Spleen (tissue), 7 donors: ENCODE measurements at regions not wholly inside any gene's neighbourhood (a gene's known extent, or its start where the extent isn't known, plus 50 kb on each side); places are given as distances from the start of the nearest gene placed in this dataset.

Experiments
- CTCF ChIP-seq, 11 experiments: fragments of 200-600 bp in 7 of 11; fragments of 450-650 bp in 4 of 11; sonication (generic) in 4 of 11; IDR thresholded peaks in 8 of 11; conservative IDR thresholded peaks in 3 of 11; 1 replicate in 7 of 11; 2 replicates in 4 of 11; pipeline versions ENCODE4 v1.4.0 to v1.8.0; 2016 to 2021; ENCODE audit warnings: antibody characterized with exemption in 11 of 11, inconsistent platforms in 4 of 11, mild to moderate bottlenecking in 1 of 11
- POLR2A ChIP-seq, 3 donors: fragments of 450-650 bp; IDR thresholded peaks; one replicate each; pipeline ENCODE4 v1.5.1; 2017; ENCODE audit warnings: antibody characterized with exemption in 3 of 3, mild to moderate bottlenecking in 1 of 3
- POLR2AphosphoS5 ChIP-seq, 3 donors: sonication (generic); formaldehyde crosslinking; IDR thresholded peaks; one replicate each; pipeline ENCODE4 v1.5.1; 2017; ENCODE audit warnings: antibody characterized with exemption in 3 of 3
- donor health status: DM: no; HTN: no; CAD: no; lungs with moderate emphysema.
- donor health status: DM: no; HTN: no; CAD: no.
- donor health status: DM: no; HTN: no; CAD: no.

GRCh38 chr16:26524846-26525245 is 541.9 kb upstream of the C16orf82 start:
- TF ChIP-seq CTCF (IDR thresholded peaks at IDR 0.05 in 8 of 11, conservative IDR thresholded peaks at IDR 0.05 in 3 of 11) (no peak), POLR2A (IDR thresholded peaks at IDR 0.05) (no peak), POLR2AphosphoS5 (IDR thresholded peaks at IDR 0.05) (no peak)
